GM18870 (cell line): ENCODE measurements at regions not wholly inside any gene's neighbourhood (a gene's known extent, or its start where the extent isn't known, plus 50 kb on each side); places are given as distances from the start of the nearest gene placed in this dataset.
"Not testable (repeated sequence)": the region's sequence is repeated elsewhere in the genome, so short reads cannot be mapped to it uniquely, and the experiment has no call there.

Experiments used
- ATAC-seq: cut with Tn5 transposase; IDR thresholded peaks from one replicate; pipeline ENCODE4 v1.9.1; 2021; ENCODE audit warnings: moderate library complexity; ENCODE audit not compliant: unreplicated experiment

DNA sequence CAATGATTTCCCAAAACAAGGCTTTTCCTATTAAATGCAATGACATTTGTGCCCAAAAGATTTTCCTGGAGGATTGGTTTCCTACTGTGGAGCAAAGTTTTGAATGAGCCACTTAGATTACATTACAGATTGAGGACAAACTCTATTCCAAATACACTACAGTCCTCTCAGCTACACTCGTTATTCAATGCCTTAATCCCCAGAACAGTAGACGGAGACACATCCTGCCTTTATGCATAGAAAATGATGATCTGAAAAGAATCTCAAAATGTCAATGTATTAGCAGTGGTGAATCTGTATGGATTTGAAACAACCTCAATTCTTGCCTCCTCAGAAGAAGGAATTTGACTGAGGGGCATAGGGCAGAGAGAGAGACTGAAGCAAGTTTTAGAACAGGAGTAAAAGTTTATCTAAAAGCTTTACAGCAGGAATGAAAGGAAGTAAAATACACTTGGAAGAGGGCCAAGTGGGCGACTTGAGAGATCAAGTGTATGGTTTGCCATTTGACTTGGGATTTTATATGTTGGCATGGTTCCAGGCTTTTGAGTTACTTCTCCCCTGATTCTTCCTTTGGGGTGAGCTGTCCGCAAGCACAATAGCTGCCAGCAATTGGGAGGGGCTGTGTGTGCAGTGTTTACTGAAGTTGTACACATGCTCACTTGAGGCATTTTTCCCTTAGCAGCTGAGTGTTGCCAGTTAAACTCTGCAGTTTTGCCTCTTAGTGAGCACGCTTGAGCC is 891.9 kb upstream of the MBL2 start:
- no peak for ATAC-seq

DNA sequence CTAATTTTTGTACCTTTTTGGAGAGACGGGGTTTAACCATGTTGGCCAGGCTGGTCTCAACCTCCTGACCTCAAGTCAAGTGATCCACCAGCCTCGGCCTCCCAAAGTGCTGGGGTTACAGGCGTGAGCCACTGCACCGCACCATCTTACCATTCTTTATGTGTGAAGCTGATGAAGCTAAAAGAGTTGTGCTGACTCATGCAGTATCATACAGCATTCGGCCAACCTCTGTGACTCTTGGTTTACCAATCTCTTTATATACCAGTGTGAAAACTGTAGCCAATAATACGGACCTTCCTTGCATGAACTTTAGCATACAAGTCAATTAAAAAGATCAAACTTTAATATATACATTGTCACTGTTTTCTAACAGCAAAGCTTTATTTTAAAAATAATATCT is 878.2 kb upstream of the MBL2 start:
- ATAC-seq: no peak

DNA sequence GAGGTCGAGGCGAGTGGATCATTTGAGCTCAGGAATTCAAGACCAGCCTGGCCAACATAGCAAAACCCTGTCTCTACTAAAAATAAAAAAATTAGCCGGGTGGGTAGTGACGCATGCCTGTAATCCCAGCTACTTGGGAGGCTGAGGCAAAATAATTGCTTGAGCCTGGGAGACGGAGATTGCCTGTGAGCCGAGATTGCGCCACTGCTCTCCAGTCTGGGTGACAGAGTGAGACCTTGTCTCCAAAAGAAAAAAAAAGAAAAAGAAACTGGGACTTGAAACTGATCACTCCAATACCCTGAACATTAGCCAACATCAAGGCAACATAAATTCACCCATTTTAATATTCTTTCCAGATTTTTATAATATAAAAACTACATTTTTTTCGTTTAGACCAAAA is 874.6 kb upstream of the MBL2 start:
- ATAC-seq: not testable (repeated sequence)

DNA sequence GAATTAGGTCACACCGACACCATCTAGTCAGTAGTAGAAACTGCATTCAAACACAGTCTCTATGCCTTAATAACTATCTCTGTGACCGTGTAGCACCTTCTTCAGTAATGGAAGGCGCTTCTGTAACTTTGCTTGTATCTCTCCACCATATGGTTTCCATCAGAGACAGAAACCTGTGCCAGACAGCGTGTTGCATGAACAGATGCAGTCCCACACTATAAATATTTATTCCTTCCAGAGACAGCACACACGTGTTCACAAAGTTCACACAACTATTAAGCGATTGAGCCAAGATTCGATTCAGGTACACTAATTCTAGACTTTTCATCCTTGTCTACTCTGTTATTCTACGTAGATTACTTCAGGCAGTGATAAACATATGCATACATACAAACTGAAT is 873.9 kb upstream of the MBL2 start:
- ATAC-seq: no peak

DNA sequence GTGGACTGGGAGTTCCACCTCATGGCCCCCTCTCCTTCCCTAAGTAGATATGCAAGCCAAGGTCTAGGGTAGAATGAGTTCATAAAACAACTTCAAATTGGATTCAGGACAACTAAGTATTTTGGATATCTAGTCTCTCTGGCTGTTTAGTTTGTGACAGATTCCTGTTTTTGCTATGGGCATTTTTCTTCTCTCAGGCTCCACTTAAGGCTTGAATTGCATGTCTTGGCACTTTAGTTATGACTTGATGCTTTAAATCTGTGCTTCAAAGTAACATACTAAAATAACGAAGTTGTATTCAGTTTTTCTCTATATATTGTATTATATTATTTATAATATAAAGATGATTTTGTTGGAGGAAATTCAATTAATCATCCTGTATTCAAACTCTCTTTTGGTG is 873.4 kb upstream of the MBL2 start:
- ATAC-seq: no peak

DNA sequence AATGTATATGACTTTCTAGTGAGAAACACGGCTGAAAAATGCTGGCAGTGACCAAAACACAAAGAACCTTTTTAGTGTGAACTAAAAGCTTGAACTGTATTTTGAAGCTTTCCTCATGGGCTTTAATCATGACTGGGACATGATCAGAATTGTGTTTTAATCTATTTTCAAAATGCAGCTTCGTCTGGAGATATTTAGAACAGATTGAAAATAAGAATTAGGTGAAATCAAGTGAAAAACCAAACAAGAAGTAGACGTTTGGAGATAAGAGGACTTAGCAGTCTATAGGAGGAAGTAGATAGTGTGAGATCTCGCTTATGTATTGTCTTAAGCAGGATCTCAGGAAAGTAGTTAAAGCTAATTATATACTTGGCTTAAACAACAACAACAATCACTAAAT is 865.4 kb upstream of the MBL2 start:
- ATAC-seq: no peak

DNA sequence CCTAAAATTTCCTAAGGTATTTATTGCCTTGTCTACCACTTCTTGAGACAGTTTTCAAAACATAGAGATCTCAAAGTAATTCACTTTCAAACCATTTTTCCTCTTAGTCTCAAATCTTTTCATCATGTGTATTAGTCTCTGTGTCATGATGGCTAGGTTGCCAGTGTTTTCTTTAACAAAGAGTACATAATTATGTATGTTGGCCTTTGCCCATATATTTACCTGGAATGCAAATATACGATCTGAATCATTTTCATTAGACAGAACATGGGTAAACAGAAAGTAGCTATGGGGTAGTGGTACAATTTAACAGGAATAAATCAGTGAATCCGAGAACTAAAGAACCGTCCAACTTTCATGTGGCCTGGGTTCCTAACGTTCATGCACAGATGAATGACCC is 852.1 kb upstream of the MBL2 start:
- no peak for ATAC-seq

DNA sequence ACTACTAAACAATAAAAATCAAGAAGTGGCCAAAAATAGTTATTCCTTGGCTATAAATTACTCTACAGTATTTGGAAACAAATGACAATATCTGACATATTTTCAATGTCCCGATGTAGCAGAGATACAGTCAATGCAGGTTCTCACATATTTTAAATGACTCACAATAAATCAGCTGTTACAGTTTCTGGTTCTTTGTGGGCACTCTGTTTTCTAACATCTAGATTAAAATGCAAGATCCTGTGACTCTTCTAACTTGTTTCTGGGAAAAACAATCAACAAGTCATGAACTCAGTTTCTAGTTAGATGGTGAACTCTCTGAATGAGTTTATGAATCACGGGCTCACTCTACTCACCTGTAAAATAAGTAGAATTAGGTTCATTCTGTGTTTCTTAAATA is 849.6 kb upstream of the MBL2 start:
- ATAC-seq: no peak

DNA sequence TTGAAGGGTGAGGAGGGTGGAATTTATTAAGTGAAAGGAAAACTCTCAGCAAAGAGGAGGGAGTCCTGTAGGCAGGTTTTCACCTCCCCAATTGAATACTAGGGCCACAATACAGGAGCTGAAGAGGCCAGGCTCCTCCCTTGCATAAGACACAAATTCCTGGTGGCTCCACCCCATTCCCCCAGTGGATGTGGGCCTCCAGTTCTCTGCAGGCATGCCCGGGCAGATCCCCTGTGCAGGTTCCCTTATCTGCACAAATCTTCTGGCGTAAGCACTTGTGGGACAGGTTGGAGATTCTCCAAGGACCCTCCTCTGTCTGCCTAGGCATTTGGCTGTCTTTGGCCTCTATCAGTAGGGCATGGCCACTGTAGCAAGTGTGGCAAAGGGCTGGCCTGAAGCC is 847.1 kb upstream of the MBL2 start:
- no peak for ATAC-seq

DNA sequence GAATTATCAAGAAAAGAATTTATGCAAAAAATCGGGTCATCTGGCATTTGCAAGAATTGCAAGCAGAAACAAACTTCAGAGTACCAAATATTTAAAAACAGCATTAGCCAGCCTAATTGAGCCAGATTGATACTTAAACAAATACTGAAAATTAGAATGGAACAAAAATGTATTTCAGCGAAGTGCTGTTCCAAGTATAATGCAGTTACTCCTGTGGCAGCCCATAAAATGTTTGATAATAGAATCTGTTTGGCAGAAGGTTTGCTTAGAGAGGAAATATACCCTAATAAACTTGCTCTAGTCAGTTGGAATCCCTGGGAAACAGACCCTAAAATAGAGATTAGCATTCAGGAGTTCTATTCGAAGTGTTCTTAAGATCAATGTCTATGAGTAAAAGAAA is 835.1 kb upstream of the MBL2 start:
- ATAC-seq: no peak

DNA sequence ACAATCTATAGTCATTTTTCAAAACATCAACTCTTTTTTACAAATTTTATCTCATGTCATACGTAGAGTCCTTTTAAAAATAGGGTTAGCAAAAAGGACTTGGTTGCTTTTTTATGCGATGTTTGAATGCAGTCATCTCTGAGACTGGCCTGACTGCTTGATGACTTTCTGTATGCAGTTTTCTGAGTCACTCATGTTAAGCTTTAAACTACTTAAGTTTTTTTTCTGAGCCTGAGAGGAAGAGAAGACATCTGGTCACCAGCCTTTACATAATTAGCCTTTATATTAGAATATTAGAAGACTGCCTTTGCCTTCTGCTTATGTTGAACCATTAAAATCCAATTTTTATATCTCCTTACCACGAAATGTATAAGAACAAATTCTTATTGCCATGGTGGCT is 834.4 kb upstream of the MBL2 start:
- ATAC-seq: no peak

DNA sequence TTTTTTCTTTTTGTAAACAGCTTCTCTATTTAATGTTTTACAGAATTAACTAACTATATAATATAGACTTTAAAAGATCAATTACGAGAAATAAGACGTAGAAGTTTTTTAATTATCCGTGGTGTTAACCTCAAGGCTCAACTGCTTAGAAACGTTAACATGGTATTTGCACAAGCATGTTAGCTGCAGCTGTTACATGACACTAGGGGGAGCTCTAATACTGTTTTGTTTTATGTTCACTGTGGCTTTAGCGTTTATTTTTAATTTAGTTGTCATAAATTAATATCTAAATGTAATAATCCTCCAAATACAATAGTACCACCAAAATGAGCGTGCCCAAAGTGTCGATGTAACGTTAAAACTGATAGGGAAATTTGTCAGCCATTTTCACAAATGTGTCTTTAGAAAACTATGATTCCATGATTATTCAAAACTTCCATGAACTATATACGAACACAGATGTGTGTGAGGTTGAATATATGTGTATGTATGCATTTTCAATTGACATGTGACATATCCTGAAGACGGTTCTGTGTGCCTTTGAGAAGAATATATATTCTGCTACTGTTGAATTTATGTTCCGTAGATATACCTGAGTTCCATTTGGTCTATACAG is 828.8 kb upstream of the MBL2 start:
- ATAC-seq: peak; percentile 80

DNA sequence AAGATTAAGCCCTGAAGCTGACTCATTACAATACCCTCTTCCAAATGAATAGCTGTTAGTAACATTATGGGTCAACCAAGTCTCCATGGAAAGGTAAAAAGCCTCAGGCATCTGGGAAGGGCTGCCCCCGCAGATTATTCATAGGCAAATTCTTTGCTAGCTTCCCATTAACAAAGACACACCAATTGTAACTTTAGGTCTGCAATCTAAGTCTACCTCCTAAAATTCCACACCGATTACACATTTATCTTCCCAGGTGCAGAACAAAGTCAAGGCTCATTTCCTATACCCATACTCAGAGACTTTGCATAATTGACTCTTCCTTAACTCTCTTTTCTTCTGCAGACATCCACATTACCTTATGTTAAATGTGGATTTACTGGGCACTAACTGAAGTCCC is 826.3 kb upstream of the MBL2 start:
- ATAC-seq: no peak

DNA sequence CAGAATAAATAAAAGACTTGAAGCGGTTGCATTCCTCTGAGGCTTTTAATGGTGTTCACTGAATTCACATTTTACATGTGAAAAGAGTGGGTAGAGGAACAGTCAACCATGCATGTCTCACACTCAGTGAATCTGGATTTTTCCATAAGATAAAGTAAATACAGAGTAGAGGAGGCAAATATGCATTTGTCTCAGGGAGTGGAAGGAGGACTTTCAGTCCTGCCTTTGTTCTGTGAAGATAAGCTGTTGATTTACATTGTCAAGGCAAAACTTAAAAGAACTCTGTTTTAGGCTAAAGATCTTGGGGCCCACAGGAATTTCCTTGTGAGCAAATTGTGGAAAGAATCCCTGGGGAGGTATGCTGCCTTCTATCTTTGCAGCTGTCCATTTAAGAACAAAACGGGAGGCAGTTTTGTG is 825.3 kb upstream of the MBL2 start:
- no peak for ATAC-seq

DNA sequence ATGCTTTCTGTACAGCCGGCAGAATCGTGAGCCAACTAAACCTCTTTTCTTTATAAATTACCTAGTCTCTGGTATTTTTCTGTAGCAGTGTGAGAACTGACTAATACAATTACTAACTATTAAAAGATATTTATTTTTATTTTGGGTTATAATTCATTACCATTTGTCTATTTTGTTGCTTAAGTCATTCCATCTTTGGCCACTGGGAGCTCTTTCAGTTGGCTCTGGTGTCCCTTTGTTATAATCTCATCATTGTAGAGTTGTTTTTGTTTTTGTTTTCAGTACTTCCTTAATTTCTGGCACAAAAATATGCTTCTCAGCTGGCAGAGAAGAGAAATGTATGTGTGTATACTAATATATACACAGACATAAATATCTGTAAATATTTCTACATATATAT is 807.9 kb upstream of the MBL2 start:
- no peak for ATAC-seq

DNA sequence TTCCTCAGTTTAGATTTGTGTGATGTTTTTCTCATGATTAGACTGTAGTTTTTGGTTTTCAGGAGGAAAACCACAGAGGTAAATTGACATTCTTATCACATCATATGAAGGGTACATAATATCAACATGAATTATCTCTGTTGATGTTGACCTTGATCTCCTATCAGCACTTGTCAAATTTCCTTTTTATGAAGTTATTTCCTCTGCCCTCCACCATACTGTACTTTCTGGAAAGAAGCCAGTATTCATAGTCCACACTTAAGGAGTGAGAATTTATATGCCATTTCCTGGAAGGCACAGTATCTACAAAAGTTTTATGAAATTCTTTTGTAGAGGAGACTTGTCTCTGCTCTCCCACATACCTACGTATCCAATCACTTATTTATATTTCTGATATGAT is 807.2 kb upstream of the MBL2 start:
- ATAC-seq: no peak

DNA sequence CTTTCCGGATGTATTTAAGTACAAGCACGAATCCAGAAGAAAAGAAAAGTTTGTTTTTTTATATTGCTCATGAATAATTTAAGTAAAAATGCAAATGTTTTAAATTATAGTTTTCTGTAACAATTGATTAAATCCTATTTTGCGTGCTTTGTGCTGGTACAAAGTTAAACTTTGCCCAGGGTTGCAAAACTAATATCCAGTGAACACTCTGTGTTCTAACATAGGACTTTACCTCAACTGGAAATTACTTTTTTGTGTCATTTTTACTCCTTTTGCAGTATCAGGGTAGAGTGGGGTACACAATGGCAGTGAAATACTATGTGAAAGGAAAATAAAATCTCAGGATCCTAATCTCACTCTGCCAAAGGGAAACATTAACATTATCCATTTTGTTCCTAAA is 801.4 kb upstream of the MBL2 start:
- ATAC-seq: no peak

DNA sequence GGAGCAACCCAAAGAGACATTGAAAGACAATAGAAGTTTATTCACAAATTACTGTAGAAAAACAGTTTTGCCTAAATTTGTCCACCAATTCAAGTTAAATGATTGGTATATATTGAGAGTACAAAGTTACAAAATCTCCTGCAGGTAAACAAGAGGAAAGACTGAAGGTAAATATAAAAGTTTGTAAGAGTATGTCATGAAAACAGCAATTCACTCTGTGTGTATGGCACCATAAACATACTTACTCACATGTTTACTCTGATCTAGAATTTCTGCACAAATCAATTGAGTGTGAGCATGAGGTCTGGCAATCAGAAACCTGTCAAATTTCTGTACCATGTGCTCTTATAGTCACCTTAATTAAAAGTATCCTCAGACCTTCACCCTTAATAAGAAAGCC is 800.9 kb upstream of the MBL2 start:
- no peak for ATAC-seq

DNA sequence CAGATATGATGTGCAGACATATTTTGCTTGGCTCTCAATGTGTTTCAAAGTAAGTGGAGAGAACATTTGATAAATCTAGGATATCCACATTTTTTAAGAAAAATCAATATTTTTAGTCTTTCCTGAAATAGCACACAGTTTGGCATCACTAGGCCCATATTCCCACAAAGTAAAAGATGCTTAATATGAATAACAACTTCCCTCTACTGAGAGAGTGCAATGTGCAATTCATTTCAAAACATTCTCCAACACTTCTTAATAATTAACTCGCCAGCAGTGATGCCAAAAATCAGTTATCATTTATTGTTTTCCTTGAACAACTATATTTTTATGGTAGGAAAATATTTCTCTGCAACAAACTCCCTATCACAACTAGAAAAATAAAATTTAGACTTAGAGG is 800.2 kb upstream of the MBL2 start:
- ATAC-seq: no peak

DNA sequence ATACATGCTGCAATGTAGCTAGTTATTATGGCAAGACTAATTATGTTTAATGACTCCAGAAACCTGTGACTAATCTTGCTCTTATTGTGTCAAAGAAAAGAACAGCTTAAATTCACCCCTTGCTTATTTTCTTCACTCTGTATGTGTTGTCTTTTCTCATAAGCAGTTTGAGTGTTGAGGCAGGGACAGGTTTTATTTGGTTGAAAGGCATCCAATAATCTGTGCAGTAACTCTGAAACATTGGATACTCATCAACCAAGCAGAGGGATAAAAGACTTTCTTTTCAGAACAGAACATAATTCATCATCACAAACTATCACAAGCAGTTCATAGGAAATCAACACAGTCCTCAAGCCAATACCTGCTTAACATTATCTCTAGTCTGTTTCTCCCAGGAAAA is 797.6 kb upstream of the MBL2 start:
- no peak for ATAC-seq

DNA sequence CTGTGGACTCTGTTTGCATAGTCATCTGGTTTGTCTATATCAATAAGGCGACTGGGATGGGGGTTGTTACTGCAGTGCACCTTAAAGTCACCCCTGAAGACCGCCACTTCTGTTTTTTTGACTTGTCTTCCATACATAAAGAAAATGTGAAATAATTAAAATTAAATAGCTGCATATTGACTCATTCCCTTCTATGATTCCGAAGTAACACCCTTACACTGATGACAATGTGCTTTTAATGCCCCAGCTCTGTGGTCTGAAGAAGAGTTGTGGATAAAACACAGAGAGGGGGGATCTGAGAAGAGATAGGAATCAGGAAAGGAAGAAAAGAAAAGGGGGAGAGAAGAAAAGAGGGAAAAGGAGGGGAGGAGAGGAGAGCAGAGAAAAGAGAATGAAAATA is 796.9 kb upstream of the MBL2 start:
- ATAC-seq: no peak

DNA sequence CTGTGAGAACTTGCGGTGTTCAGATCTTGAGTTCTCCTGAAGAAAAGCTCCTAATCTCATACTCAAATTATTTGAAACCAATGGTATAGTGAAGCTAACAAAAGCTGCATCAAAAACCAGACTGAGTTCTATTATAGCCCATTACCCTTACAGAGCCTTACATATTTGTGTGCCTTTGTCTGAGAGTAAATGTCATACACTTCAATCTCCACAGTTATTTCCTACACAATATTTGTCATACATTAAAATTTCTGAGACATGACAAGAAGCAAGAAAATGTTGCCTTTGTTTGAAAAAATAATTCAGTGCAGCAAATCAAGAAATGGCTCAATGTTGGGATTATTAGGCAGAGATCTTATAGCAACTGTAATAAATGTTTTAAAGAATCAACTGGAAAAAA is 776.1 kb upstream of the MBL2 start:
- no peak for ATAC-seq

DNA sequence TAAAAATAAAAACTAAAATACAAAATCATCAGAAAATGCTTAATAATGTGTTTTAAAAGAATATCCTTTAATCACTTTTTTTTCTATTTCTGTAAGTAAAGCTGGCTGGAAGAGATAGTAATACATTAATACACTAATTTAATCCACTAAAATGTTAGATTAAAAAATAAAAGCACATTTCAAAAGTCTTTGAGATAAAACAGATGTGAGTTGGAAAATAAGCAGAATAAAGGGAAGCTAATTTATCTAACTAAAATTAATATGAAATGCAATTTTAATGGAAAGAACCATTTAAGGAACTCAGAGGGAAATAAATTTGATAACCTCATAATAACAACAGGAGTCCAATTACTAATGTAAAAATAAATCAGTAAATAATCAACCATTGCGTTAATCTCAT is 774.8 kb upstream of the MBL2 start:
- ATAC-seq: no peak
